ENCODE measurements at regions not wholly inside any gene's neighbourhood (a gene's known extent, or its start where the extent isn't known, plus 50 kb on each side); places are given as distances from the start of the nearest gene placed in this dataset.

DNA sequence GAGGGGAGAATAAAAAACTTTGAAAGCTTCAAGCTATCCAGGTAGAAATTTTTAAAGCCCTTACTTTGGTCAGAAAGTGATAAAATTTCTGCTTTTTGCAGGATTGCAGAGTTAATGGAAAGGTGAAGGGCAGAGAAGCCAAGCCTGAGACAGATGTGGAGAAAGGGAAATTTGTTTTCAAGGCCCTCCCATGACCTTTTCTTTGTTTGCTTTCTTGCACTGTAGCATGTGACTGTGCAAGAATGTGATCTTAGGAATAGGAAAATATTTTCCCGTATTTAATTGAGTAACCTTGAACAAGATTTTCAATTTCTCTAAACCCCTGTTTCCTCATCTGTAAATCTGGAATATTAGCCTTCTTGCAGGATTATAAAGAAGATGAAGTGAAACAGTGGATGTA is 307.2 kb downstream of the PPARGC1A start:
- TF ChIP-seq, protein P1, sequence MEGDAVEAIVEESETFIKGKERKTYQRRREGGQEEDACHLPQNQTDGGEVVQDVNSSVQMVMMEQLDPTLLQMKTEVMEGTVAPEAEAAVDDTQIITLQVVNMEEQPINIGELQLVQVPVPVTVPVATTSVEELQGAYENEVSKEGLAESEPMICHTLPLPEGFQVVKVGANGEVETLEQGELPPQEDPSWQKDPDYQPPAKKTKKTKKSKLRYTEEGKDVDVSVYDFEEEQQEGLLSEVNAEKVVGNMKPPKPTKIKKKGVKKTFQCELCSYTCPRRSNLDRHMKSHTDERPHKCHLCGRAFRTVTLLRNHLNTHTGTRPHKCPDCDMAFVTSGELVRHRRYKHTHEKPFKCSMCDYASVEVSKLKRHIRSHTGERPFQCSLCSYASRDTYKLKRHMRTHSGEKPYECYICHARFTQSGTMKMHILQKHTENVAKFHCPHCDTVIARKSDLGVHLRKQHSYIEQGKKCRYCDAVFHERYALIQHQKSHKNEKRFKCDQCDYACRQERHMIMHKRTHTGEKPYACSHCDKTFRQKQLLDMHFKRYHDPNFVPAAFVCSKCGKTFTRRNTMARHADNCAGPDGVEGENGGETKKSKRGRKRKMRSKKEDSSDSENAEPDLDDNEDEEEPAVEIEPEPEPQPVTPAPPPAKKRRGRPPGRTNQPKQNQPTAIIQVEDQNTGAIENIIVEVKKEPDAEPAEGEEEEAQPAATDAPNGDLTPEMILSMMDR (IDR thresholded peaks at IDR 0.05; ENCODE audit: poor library complexity, severe bottlenecking) = no peak
- TF ChIP-seq TAF1 (IDR thresholded peaks at IDR 0.05; ENCODE audit: low read depth) (no peak), MXI1 (conservative IDR thresholded peaks at IDR 0.05; ENCODE audit: poor library complexity, severe bottlenecking) (no peak)

All from neural cell (in vitro differentiated cells).